SU-DHL-6 (cell line): ENCODE measurements at regions not wholly inside any gene's neighbourhood (a gene's known extent, or its start where the extent isn't known, plus 50 kb on each side); places are given as distances from the start of the nearest gene placed in this dataset.

Experiments
- CTCF ChIP-seq: fragments of 200-600 bp; sonication (generic); IDR thresholded peaks from one replicate; pipeline ENCODE4 v1.5.1; 2017; ENCODE audit warnings: antibody characterized with exemption, mild to moderate bottlenecking, low read length, moderate library complexity; ENCODE audit not compliant: insufficient read depth, poor library complexity, severe bottlenecking
- EZH2phosphoT487 ChIP-seq: fragments of 200-600 bp; sonication (generic), shearing (Covaris generic); conservative IDR thresholded peaks from 2 replicates; pipeline ENCODE4 v1.6.1; 2018; ENCODE audit warnings: mild to moderate bottlenecking, antibody characterized with exemption, low read length, moderate library complexity, mixed read lengths

GRCh38 chr2:126467367-126468054 is 188.4 kb upstream of the GYPC start:
- TF ChIP-seq CTCF (no peak), EZH2phosphoT487 (no peak)
